ENCODE measurements at regions not wholly inside any gene's neighbourhood (a gene's known extent, or its start where the extent isn't known, plus 50 kb on each side); places are given as distances from the start of the nearest gene placed in this dataset.

- Mint-ChIP-seq H3K27me3 (peaks cover 2% of the 10 kb centered on the region), H3K27ac (no peak overlapping the region), H3K9me3 (no peaks in the 10 kb centered on the region), H3K36me3 (ENCODE audit: low read depth) (no peaks in the 10 kb centered on the region), H3K4me1 (ENCODE audit: low read depth) (no peaks in the 10 kb centered on the region), H3K4me3 (no peak overlapping the region)
- intact Hi-C loops (cut with micrococcal nuclease), result no loop called here
These were observed 266.9 kb upstream of the SHH start for GRCh38 chr7:156079156-156079555.

GRCh38 chr7:156074982-156075615, 262.8 kb upstream of the SHH start:
- H3K4me1 Mint-ChIP-seq (ENCODE audit: low read depth), result no peaks in the 10 kb centered on the region
- H3K27me3 Mint-ChIP-seq, result no peaks in the 10 kb centered on the region
- no peaks in the 10 kb centered on the region for H3K9me3 Mint-ChIP-seq
- no peaks in the 10 kb centered on the region for H3K36me3 Mint-ChIP-seq (ENCODE audit: low read depth)
- intact Hi-C loops (cut with micrococcal nuclease), result no loop called here
- no peak overlapping the region for H3K27ac Mint-ChIP-seq
- no peak overlapping the region for H3K4me3 Mint-ChIP-seq

GRCh38 chr7:156074084-156074483, 261.8 kb upstream of the SHH start:
- H3K4me3 Mint-ChIP-seq, result no peak overlapping the region
- no peaks in the 10 kb centered on the region for H3K27me3 Mint-ChIP-seq
- H3K4me1 Mint-ChIP-seq (ENCODE audit: low read depth), result no peaks in the 10 kb centered on the region
- intact Hi-C loops (cut with micrococcal nuclease), result no loop called here
- no peaks in the 10 kb centered on the region for H3K36me3 Mint-ChIP-seq (ENCODE audit: low read depth)
- no peak overlapping the region for H3K27ac Mint-ChIP-seq
- peaks cover 7% of the 10 kb centered on the region for H3K9me3 Mint-ChIP-seq

DNA sequence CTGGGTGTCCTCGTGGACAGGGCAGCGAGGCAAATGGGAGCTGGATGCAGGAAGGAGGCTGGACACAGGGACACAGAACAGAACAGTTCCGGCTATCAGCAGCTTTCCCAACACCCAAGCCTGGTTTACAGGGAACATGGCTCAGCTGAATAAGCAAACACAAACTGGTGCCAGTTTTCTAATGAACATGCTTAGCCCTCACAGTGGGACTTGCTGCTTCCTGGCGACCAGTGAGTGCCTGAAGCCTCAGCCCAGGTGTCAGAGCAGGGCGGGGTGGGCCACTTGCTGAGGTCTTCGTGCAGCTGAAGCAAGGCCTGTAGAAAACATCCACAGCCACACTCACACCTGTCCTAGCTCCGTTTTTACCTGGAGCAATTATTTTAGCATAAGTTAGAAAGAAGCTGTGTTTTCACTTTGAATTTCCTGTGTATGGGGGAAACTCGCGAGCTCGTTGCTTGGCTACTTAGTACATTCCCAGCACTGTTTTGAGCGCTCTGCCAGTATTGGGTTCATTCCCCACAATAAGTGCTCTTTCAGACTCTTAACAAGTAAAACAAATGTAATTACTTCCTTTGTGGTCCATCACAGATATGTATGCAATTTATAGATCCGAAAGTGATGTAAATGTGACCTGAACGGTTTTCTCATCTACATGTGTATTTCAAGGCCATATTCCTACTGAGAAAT, 261.2 kb upstream of the SHH start:
- no peak overlapping the region for H3K27ac Mint-ChIP-seq
- H3K36me3 Mint-ChIP-seq (ENCODE audit: low read depth), result no peaks in the 10 kb centered on the region
- intact Hi-C loops (cut with micrococcal nuclease), result no loop called here
- H3K4me3 Mint-ChIP-seq, result no peak overlapping the region
- no peaks in the 10 kb centered on the region for H3K4me1 Mint-ChIP-seq (ENCODE audit: low read depth)
- peaks cover 9% of the 10 kb centered on the region for H3K9me3 Mint-ChIP-seq
- H3K27me3 Mint-ChIP-seq, result no peaks in the 10 kb centered on the region

- intact Hi-C loops (cut with micrococcal nuclease), result no loop called here
- H3K27ac Mint-ChIP-seq, result no peak overlapping the region
- no peaks in the 10 kb centered on the region for H3K4me1 Mint-ChIP-seq (ENCODE audit: low read depth)
- no peaks in the 10 kb centered on the region for H3K27me3 Mint-ChIP-seq
- no peak overlapping the region for H3K4me3 Mint-ChIP-seq
- no peaks in the 10 kb centered on the region for H3K36me3 Mint-ChIP-seq (ENCODE audit: low read depth)
- H3K9me3 Mint-ChIP-seq, result peaks cover 9% of the 10 kb centered on the region
These were observed 259.3 kb upstream of the SHH start for GRCh38 chr7:156071612-156072011.

GRCh38 chr7:156069891-156070290, 257.6 kb upstream of the SHH start:
- no peaks in the 10 kb centered on the region for H3K36me3 Mint-ChIP-seq (ENCODE audit: low read depth)
- no peak overlapping the region for H3K27ac Mint-ChIP-seq
- intact Hi-C loops (cut with micrococcal nuclease), result no loop called here
- H3K4me1 Mint-ChIP-seq (ENCODE audit: low read depth), result no peaks in the 10 kb centered on the region
- peaks cover 9% of the 10 kb centered on the region for H3K9me3 Mint-ChIP-seq
- no peak overlapping the region for H3K4me3 Mint-ChIP-seq
- no peaks in the 10 kb centered on the region for H3K27me3 Mint-ChIP-seq

GRCh38 chr7:156067156-156067555, 254.9 kb upstream of the SHH start:
- no peaks in the 10 kb centered on the region for H3K36me3 Mint-ChIP-seq (ENCODE audit: low read depth)
- no peak overlapping the region for H3K4me3 Mint-ChIP-seq
- intact Hi-C loops (cut with micrococcal nuclease), result no loop called here
- H3K4me1 Mint-ChIP-seq (ENCODE audit: low read depth), result no peaks in the 10 kb centered on the region
- H3K27me3 Mint-ChIP-seq, result no peaks in the 10 kb centered on the region
- H3K27ac Mint-ChIP-seq, result no peak overlapping the region
- H3K9me3 Mint-ChIP-seq, result peaks cover 17% of the 10 kb centered on the region

GRCh38 chr7:156065400-156065799, 253.1 kb upstream of the SHH start:
- no peak overlapping the region for H3K4me3 Mint-ChIP-seq
- H3K9me3 Mint-ChIP-seq, result peaks cover 35% of the 10 kb centered on the region
- H3K27me3 Mint-ChIP-seq, result no peaks in the 10 kb centered on the region
- no peaks in the 10 kb centered on the region for H3K36me3 Mint-ChIP-seq (ENCODE audit: low read depth)
- H3K27ac Mint-ChIP-seq, result no peak overlapping the region
- intact Hi-C loops (cut with micrococcal nuclease), result no loop called here
- H3K4me1 Mint-ChIP-seq (ENCODE audit: low read depth), result no peaks in the 10 kb centered on the region

DNA sequence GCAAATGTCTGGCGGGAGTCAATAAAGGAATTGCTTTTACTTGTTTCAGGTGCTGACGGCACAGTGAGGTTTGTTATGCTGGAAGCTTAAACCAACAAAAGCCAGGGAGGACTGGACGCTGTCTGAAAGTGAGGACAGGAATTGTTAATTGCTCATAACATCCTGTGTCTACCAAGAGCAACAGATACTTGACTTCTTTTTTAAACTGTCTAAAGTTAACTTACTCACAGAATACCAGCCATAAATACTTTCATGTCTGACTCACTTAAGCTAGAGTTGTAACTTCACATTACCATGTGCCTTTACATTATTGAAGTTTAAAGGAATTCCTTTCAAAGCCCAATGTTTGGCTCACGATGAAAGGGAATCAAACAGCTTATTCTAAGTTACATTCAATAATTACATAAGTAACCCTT, 252.7 kb upstream of the SHH start:
- Mint-ChIP-seq H3K4me3 (no peak overlapping the region), H3K27ac (no peak overlapping the region), H3K36me3 (ENCODE audit: low read depth) (no peaks in the 10 kb centered on the region), H3K9me3 (peaks cover 39% of the 10 kb centered on the region), H3K27me3 (no peaks in the 10 kb centered on the region), H3K4me1 (ENCODE audit: low read depth) (no peaks in the 10 kb centered on the region)
- intact Hi-C loops (cut with micrococcal nuclease), result no loop called here

- no peak overlapping the region for H3K4me3 Mint-ChIP-seq
- H3K27ac Mint-ChIP-seq, result no peak overlapping the region
- H3K4me1 Mint-ChIP-seq (ENCODE audit: low read depth), result no peaks in the 10 kb centered on the region
- intact Hi-C loops (cut with micrococcal nuclease), result no loop called here
- peaks cover 32% of the 10 kb centered on the region for H3K9me3 Mint-ChIP-seq
- no peaks in the 10 kb centered on the region for H3K36me3 Mint-ChIP-seq (ENCODE audit: low read depth)
- no peaks in the 10 kb centered on the region for H3K27me3 Mint-ChIP-seq
These were observed 251.1 kb upstream of the SHH start for GRCh38 chr7:156063241-156063810.

DNA sequence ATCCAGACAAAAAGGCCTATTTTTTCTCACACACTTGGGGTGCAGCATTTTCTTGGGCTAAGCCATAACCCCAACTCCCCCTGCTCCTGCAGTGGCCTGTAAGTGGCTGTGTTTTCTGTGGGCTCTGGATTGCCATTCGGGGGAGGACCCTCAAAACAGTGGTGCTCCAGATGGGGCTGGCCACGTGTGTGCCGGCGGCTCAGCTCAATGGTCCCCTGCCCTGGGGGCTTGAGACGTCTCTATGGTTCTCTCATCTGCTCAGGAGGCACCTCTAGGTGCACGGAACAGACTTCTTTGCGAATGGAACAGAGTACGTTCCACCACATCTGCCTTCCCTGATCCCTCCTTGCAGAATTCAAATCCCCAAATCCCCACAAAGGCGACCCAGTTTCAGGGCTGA, 250.0 kb upstream of the SHH start:
- H3K9me3 Mint-ChIP-seq, result peaks cover 32% of the 10 kb centered on the region
- no peak overlapping the region for H3K27ac Mint-ChIP-seq
- no peaks in the 10 kb centered on the region for H3K27me3 Mint-ChIP-seq
- intact Hi-C loops (cut with micrococcal nuclease), result no loop called here
- H3K4me3 Mint-ChIP-seq, result no peak overlapping the region
- no peaks in the 10 kb centered on the region for H3K36me3 Mint-ChIP-seq (ENCODE audit: low read depth)
- H3K4me1 Mint-ChIP-seq (ENCODE audit: low read depth), result no peaks in the 10 kb centered on the region

DNA sequence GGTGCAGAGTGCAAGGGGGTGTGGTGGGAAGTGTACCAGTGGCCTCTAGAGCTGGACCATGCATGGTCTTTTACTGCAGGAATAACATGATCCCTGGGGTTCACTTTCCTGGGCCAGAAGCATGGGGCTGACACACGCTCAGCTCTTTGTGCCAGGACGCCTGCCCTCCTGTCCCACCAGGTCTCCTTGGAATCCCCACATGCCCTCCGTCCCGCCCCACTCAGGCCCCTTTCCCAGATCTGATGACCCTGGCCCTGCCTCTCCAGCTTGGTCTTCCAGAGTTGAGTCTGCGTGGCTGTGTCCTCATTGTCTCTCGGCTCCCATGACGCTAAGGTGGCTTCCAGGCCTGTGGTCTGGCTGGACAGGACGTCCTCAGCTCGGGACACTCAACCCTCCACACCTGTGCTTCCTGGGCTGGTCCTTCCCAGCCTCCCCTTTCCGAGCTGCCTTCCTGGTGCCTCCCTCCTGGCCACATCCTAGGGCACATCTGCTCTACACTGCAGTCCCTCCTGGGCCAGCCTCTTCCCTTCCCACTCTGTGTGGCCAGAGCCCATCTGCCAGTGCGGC, 249.5 kb upstream of the SHH start:
- Mint-ChIP-seq H3K4me1 (ENCODE audit: low read depth) (no peaks in the 10 kb centered on the region), H3K27ac (no peak overlapping the region), H3K9me3 (peaks cover 32% of the 10 kb centered on the region), H3K36me3 (ENCODE audit: low read depth) (no peaks in the 10 kb centered on the region), H3K27me3 (no peaks in the 10 kb centered on the region), H3K4me3 (no peak overlapping the region)
- intact Hi-C loops (cut with micrococcal nuclease), result no loop called here

DNA sequence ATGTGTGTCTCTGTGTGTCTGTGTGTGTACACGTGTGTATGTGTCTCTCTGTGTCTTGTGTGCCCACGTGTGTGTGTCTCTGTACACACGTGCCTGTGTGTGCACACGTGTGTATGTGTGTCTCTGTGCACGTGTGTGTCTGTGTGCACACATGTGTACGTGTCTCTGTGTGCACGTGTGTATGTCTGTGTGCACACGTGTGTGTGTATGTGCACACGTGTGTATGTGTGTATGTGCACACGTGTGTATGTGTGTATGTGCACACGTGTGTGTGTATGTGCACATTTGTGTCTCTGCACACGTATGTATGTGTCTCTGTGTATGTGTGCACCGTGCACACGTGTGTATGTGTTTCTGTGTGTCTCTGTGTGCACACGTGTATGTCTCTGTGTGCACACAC, 248.7 kb upstream of the SHH start:
- peaks cover 32% of the 10 kb centered on the region for H3K9me3 Mint-ChIP-seq

GRCh38 chr7:156059369-156059768, 247.1 kb upstream of the SHH start:
- H3K27ac Mint-ChIP-seq, result no peak overlapping the region

More for the DNA sequence above, 248.7 kb upstream of the SHH start:
- Mint-ChIP-seq H3K27ac (no peak overlapping the region), H3K36me3 (ENCODE audit: low read depth) (no peaks in the 10 kb centered on the region), H3K4me3 (no peak overlapping the region), H3K4me1 (ENCODE audit: low read depth) (no peaks in the 10 kb centered on the region), H3K27me3 (no peaks in the 10 kb centered on the region)
- intact Hi-C loops (cut with micrococcal nuclease), result no loop called here

More at GRCh38 chr7:156059369-156059768, 247.1 kb upstream of the SHH start:
- intact Hi-C loops (cut with micrococcal nuclease), result no loop called here
- Mint-ChIP-seq H3K27me3 (no peaks in the 10 kb centered on the region), H3K4me1 (ENCODE audit: low read depth) (no peaks in the 10 kb centered on the region), H3K4me3 (no peak overlapping the region), H3K9me3 (peaks cover 32% of the 10 kb centered on the region), H3K36me3 (ENCODE audit: low read depth) (no peaks in the 10 kb centered on the region)

All from dendritic cell treated with granulocyte-macrophage colony-stimulating factor and Interleukin-4, amounts not matched to agents 40 ng/mL and 50 ng/mL, for 4 days (primary cell).